Left ventricle myocardium inferior (tissue), 1 donor: ENCODE measurements at regions not wholly inside any gene's neighbourhood (a gene's known extent, or its start where the extent isn't known, plus 50 kb on each side); places are given as distances from the start of the nearest gene placed in this dataset.
A peak's percentile ranks its signal among the peaks of the same experiment; 100 is the strongest.

ENCODE experiments used
- DNase-seq: peaks from one replicate; pipeline ENCODE4 v3.0.0-alpha.2; 2020
- H3K27ac ChIP-seq: fragments of 200-600 bp; replicated peaks from 2 replicates; pipeline ENCODE4 v1.8.0; 2021
- H3K27me3 ChIP-seq: fragments of 200-600 bp; 2 replicates; pipeline ENCODE4 v1.8.0; 2021; ENCODE audit warnings: low read depth
- H3K36me3 ChIP-seq: fragments of 200-600 bp; 2 replicates; pipeline ENCODE4 v1.8.0; 2021
- H3K4me1 ChIP-seq: fragments of 200-600 bp; 2 replicates; pipeline ENCODE4 v1.8.0; 2021
- H3K4me3 ChIP-seq: fragments of 200-600 bp; 2 replicates; pipeline ENCODE4 v1.8.0; 2021; ENCODE audit warnings: mild to moderate bottlenecking, moderate library complexity
- H3K9me3 ChIP-seq: fragments of 200-600 bp; replicated peaks from 2 replicates; pipeline ENCODE4 v1.8.0; 2021
- intact Hi-C: fragments of 100-400 bp; cut with micrococcal nuclease; formaldehyde crosslinking; loops from one replicate; pipeline ENCODE4 v1.11.0; 2022
- TF ChIP-seq, protein P1 (sequence below): fragments of 200-600 bp; IDR thresholded peaks from 2 replicates; pipeline ENCODE4 v1.8.0; 2021; ENCODE audit warnings: antibody characterized with exemption, mild to moderate bottlenecking, borderline replicate concordance
- donor health status: DM: no; HTN: yes; CAD: no; lungs with severe emphysema.

DNA sequence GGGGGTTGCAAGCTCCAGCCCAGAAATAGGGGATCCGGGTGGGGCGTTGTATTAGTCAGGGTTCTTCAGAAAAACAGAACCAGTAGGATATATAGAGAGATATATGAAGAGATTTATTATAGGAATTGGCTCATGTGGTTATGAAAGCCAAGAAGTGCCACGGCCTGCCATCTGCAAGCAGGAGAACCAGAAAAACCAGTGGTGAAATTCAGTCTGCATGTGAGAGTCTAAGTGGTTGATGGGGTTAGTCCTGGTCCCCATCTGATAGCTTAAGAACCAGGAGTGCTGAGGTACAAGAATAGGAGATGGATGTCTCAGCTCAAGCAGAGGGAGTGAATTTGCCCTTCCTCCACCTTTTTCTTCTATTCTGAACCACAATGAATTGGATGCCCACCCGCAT is 123.4 kb upstream of the APC start:
- Histone ChIP-seq H3K4me1 (no peaks in the 10 kb centered on the region), H3K4me3 (no peak overlapping the region), H3K36me3 (no peaks in the 10 kb centered on the region), H3K27me3 (no peaks in the 10 kb centered on the region), H3K27ac (no peak overlapping the region), H3K9me3 (no peaks in the 10 kb centered on the region)
- TF ChIP-seq, protein P1, sequence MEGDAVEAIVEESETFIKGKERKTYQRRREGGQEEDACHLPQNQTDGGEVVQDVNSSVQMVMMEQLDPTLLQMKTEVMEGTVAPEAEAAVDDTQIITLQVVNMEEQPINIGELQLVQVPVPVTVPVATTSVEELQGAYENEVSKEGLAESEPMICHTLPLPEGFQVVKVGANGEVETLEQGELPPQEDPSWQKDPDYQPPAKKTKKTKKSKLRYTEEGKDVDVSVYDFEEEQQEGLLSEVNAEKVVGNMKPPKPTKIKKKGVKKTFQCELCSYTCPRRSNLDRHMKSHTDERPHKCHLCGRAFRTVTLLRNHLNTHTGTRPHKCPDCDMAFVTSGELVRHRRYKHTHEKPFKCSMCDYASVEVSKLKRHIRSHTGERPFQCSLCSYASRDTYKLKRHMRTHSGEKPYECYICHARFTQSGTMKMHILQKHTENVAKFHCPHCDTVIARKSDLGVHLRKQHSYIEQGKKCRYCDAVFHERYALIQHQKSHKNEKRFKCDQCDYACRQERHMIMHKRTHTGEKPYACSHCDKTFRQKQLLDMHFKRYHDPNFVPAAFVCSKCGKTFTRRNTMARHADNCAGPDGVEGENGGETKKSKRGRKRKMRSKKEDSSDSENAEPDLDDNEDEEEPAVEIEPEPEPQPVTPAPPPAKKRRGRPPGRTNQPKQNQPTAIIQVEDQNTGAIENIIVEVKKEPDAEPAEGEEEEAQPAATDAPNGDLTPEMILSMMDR, result no peak
- intact Hi-C loops, result no loop called here
- no peak for DNase-seq

DNA sequence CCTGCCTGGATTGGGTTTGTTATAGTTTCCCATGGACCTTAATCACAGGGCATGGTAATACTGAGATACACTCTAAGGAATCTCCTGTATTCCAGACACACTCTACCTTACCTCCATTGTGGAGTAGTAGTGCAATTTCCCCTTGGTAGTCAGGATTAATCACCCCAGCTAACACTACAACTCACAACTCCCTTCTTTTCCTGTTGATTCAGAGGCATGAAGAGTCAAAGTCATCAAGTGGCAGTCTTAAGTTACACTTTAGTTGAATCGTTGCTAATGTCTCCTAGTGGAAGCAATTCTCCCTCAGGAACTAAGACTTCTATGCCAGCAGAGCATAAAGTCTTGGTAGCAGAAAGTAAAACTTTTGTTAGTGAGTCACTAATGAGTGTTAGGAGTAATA is 122.7 kb upstream of the APC start:
- H3K36me3 ChIP-seq, result no peaks in the 10 kb centered on the region
- intact Hi-C loops, result no loop called here
- no peak for DNase-seq
- no peak overlapping the region for H3K27ac ChIP-seq
- no peaks in the 10 kb centered on the region for H3K4me1 ChIP-seq
- no peak overlapping the region for H3K4me3 ChIP-seq
- no peaks in the 10 kb centered on the region for H3K27me3 ChIP-seq
- no peaks in the 10 kb centered on the region for H3K9me3 ChIP-seq
- TF ChIP-seq, protein P1, result no peak

DNA sequence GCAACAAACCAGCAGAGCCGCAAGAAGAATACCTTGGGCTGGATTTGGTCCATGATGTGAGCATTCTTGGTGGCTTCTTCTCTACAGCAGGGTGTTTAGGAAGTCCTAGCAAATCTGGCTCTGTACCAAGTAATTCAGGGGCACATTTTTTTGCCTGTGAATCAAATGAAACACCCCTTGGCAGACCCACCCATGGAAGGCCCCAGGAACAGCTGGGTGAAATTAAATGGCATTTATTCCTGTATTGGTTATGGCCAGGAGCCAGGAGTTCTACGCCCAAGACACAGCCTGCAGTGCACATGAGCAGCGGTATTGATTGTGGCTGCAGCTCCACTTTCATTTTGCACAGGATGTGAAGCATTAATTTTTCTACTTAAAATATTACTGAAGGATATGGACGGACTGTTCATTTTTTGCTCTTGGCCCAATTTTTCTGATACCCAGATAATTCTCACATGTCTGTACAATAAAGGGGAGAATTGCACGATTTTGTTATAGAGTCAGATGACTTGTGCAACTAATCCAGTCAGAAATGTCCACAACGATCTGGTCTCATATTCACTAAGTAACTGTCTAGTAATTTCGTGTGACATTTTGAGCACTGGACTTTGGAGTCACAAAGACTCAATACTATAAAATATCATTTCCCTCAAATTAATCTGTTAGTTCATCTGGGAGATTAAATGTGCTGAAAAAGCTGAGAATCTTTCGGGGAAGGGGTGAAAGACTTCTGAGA is 120.7 kb upstream of the APC start:
- no peak overlapping the region for H3K4me3 ChIP-seq
- no peak overlapping the region for H3K27ac ChIP-seq
- no peaks in the 10 kb centered on the region for H3K36me3 ChIP-seq
- H3K27me3 ChIP-seq, result no peaks in the 10 kb centered on the region
- intact Hi-C loops, result no loop called here
- H3K9me3 ChIP-seq, result no peaks in the 10 kb centered on the region
- TF ChIP-seq, protein P1, result no peak
- DNase-seq, result no peak
- H3K4me1 ChIP-seq, result no peaks in the 10 kb centered on the region

DNA sequence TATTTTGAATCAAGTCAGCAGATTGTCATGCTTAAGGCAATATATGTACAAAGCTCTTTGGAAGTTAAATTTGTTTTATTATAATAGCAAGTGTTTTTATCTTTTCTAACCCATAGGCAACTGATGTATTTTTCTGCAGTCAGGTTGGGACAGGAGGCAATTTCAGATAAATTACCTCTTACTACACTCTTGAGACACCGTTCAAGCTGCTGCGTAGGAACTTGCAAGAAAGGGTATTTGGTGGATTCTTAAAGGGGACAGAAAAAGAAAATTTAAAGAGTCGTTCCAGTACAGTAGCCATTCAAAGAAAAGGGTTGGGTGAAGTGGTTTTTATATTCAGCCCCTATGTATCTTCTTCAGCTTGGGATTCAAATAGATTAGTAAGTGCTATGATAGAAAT is 112.4 kb upstream of the APC start:
- intact Hi-C loops, result no loop called here
- H3K27ac ChIP-seq, result peak overlapping the region; percentile 24

DNA sequence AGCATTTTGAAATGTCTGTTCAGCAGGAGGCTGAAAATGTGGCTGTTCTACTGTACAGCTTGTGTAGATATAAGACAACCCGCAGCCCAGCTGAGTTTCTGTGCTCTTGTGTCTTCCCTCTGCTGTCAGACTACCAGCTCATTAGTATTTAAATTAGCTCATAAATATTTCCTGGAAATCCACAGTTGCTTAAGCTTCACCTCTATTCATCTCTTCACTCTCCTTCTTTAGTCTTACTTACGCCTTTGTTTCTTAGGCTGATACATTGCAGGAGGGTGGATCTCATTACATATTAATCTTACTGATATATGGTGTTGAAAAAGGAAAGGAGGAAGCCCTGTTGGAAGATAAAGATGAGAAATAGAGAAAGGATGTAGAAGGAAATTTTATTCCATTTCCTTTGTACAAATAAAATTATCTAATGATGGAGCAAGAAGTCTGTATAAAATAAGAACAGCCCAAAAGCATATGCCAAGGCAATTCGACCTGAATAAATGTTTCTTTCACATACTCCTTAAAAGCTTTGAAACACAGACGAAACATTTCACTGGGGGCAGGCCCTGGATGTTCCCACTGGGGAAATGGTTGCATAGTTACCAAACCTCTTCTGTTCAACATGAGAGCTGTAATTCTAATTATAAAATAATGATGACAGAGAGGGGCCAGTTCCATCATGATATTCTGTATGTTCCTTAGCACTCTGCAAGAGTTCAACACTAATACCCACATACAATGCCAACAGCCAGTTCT is 111.8 kb upstream of the APC start:
- no peaks in the 10 kb centered on the region for H3K27me3 ChIP-seq
- H3K4me3 ChIP-seq, result no peak overlapping the region
- intact Hi-C loops, result no loop called here
- TF ChIP-seq, protein P1, result no peak
- H3K9me3 ChIP-seq, result no peaks in the 10 kb centered on the region
- no peak for DNase-seq
- H3K36me3 ChIP-seq, result no peaks in the 10 kb centered on the region
- peak overlapping the region; percentile 24 for H3K27ac ChIP-seq
- H3K4me1 ChIP-seq, result peaks cover 12% of the 10 kb centered on the region

More for the DNA sequence above, 112.4 kb upstream of the APC start:
- no peaks in the 10 kb centered on the region for H3K9me3 ChIP-seq
- no peaks in the 10 kb centered on the region for H3K27me3 ChIP-seq
- no peaks in the 10 kb centered on the region for H3K36me3 ChIP-seq
- TF ChIP-seq, protein P1, result no peak
- peaks cover 12% of the 10 kb centered on the region for H3K4me1 ChIP-seq
- no peak for DNase-seq
- H3K4me3 ChIP-seq, result no peak overlapping the region
